Activated CD4-positive, alpha-beta T cell treated with anti-CD3 and anti-CD28 coated beads, Interleukin-2, amount 50 U/mL, for 24 hours (primary cell): ENCODE measurements at regions not wholly inside any gene's neighbourhood (a gene's known extent, or its start where the extent isn't known, plus 50 kb on each side); places are given as distances from the start of the nearest gene placed in this dataset.
"Not testable (repeated sequence)": the region's sequence is repeated elsewhere in the genome, so short reads cannot be mapped to it uniquely, and the experiment has no call there.

Experiments used
- DNase-seq, 2 donors: peaks; one replicate each; pipeline ENCODE4 v3.0.0-alpha.2; 2020; ENCODE audit warnings: low read depth in 1 of 2, low spot score in 1 of 2

DNA sequence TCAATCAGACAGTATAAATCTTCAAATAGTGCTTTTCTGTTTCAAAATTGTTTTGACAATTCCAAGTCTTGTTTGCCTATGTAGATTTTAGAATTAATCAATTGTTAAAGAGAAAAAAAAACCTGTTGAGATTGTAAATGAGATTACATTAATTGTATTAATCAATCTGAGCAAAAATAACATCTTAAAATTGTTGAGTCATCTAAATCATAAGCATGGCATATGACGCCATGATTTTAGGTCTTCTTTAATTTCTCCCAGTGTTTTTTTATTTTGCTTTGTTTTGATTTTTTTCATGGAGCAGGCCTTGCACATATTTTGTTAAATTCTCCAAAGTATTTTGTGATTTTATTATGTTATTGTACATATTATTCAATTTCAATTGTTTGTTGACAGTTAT is 988.0 kb upstream of the SEMA6A start:
- DNase-seq = no peak

DNA sequence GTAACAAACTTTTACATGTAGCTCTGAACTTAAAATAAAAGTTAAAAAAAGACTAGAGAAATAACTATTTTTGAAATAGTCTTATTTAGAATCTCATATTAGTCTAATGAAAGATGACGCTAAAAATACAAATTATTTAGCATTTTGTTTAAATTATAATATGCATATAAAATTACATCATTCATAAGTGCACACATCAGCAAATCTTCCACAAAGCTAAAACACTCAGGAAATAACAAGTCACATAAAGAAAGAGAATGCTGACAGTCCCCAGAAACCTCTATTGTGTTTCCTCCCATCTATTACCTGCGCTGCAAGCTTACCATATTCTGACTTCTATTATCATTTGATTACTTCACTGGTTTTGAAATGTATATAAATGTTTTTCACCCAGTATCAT is 986.9 kb upstream of the SEMA6A start:
- DNase-seq = no peak

DNA sequence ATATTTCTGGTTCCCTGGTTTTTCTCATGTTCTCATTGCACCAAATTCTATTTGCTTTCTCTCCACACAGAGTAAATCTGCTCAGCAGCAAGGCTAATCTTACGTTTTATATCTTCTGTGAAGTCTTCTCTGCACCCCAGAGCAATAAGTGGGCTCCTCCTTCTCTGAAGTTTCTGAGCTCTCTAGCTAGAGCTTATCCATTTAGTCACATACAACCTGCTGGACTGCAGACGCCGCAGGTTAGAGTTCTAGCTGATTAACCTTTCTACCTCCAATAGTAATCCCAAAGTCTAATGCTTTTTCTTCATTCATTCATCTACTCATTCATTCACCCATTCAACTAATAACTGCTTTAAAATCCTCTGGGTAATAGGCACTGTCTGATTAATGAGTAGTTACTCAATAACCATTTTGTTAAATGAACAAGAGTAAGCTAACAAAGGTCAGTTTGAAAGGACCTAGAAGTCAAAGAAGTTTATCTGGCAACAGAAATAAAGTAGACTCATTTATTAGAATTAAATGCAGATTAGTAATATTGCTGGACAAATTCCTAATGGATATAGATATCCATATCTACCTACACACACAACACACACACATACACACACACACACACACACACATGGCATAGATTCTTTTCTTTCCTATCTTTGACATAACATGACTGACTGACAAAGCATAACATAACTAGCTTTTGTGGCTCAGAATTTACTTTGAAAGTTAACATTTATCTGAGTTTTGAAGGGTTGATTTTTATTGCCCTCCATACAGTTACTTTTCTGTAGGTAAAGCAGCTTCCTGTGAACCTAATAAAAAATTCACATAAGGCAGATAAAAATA is 984.6 kb upstream of the SEMA6A start:
- no peak for DNase-seq

DNA sequence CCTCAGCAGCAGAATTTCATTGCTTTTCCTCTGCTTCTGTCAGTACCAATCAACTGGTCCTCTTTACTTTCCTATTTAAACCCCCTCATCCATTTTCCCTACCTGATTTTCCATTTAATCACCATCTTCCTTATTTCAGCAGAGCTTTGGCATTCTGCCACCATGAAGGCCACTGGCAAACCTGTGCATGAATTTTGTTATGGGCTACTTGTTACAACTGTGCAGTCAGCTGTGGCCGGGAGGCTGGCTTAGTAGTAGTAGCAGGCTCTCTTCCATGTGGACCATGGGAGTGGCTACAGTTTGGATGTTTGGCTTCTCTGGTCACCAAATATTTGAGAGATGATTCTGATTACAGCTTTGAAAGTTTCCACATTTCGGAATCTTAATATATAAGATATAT is 976.6 kb upstream of the SEMA6A start:
- DNase-seq = no peak

DNA sequence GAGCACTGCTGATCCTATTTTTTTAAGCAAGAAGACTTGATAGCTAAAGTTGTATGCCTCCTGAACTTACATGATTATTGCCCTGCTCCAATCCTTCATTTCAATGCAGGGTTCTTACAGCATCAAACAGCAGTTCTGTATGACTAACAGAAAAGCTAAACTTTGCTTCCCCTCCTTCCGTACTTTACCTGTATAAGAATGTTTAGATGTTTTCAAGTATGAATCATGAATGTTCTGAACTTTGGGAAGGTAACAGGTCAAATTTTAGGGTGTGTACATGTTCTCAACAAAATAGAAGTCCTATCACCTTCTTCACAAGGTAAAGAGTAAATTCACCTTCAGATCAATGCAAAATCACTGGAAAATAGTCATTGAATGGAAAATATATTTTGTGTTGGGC is 972.6 kb upstream of the SEMA6A start:
- DNase-seq = no peak

DNA sequence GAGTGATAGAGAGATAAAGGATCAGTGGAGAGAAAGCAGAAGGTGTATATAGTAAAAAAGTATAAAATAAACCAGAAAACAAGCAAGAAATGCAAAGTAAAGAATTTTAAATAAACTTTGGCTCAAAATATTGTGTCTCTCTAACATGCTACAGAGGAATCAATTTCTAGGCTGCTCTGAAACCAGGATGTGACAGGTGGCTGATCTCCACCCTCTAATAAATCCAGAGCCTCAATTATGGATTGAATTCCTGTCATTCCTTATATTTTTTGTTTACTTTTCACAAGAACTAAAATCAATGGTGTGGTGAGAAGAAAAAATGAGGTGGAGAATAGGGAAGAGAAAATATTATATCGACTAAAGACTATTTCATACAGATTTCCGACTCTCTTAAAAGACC is 965.1 kb upstream of the SEMA6A start:
- DNase-seq = no peak

DNA sequence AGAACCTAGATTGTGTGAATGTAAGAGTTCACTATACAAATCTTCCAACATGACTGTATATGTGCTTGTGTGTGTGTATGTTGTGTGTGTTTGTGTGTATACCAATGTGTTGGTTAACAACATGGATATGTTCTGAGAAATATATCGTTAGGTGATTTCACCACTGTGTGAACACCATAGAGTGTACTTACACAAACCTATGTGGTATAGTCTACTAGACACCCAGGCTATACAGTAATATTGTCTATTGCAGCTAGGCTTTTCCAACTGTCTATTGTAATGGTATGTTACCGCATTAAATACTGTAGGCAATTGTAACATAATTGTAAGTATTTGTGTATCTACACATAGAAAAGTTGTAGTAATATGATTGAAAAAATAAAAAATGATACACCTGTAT is 959.2 kb upstream of the SEMA6A start:
- DNase-seq = no peak

DNA sequence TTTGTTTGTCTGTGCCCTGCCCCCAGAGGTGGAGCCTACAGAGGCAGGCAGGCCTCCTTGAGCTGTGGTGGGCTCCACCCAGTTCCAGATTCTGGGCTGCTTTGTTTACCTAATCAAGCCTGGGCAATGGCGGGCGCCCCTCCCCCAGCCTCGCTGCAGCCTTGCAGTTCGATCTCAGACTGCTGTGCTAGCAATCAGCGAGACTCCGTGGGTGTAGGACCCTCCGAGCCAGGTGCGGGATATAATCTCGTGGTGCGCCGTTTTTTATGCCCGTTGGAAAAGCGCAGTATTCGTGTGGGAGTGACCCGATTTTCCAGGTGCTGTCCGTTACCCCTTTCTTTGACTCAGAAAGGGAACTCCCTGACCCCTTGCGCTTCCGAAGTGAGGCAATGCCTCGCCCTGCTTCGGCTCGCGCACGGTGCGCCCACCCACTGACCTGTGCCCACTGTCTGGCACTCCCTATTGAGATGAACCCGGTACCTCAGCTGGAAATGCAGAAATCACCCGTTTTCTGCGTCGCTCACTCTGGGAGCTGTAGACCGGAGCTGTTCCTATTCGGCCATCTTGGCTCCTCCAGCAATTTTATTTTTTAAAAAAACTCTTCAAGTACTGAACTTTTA is 958.5 kb upstream of the SEMA6A start:
- DNase-seq = not testable (repeated sequence)

DNA sequence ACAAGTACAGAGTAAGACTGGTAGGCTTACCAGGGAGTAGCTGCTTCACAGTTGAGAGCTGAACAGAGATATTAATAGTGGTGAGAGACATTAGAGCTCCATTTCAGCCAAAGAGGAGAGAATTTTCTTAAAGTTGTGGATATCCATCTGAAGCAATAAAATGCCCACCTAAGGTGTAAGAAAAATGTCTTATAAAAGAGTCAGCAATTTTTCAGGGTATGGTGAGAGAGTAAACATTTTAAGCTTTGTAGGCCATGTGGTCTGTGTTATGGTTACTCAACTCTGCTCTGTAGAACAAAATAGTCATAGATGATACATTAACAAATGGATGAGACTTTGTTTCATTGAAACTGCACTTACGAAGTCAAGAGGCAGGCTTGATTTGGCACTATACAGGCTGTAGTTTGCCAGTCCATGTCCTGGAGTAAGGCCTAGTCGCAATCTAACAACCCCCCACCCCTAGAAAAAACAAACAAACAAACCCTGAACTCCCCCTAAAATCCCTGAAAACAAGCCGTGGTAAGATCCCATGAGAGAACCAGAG is 945.4 kb upstream of the SEMA6A start:
- DNase-seq = no peak

DNA sequence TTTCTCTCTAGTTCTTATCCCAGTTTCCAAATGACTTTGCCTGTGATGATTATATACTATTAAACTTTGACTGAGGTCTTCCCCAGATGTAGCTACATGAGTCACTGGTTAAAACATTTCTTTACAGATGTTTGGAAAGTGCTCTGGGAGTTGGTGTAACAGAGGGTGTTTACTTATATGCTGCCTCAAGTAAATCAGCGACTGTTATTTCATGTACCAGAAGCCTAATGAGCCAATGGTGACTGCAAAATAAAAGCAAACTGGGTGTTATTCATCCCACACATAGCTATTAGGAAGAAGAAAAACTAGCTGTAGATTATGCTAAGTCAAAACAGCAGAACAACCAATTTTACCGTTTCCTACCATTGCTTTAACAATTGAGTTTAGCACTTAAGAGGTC is 929.7 kb upstream of the SEMA6A start:
- no peak for DNase-seq

DNA sequence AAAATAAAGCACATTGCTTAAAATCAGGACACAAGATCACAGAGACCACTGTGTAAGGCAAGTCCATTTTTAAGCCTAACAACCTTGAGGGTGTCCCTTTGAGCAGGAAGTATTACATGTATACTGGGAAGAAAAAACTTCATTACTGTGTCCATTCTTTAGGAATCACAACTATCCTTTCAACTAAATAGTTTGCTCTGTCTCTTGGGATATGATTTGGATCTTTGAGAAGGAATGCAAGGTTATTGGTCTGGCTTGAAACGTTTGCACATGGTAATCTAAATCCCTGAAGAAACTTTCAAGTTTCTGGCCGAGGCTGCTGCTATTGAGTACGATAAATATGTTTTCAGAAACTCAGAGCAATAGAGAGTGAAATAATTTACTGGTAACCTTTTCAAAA is 923.0 kb upstream of the SEMA6A start:
- DNase-seq = no peak

DNA sequence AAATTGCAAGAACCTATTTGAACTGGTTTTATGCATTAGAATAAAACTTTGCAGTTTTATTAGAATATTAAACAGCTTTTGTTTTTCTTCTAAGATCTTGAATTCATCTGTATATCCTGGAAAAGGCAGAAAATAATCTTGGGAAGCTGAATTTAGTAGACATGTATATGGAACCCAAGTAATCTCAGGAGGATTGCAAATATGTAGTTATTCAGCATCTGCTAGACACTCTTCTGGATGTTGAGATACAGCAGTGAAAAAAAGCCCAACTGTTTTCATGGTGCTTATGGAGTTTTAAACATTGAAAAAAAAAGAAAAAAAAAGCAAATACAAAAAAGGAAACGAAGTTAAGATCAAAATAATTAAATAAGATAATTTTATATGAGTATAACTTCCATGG is 922.2 kb upstream of the SEMA6A start:
- no peak for DNase-seq

DNA sequence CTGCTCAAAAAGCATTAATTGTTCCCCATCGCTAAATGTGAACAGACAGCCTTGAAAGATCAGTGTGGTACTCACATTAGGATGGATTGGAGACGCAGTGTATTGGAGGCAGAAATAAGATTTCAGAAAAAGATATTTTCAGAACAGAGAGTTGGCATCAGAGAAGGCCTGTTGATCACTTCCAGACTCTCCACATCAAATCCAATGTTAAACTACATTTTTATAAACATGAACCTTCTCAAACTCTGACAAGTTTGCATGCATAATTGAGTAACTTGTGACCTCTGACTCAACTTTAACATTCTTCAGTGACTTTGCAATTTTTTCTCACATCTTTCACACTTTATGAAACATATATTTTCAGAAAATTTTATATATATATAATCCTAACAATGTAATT is 919.6 kb upstream of the SEMA6A start:
- no peak for DNase-seq

DNA sequence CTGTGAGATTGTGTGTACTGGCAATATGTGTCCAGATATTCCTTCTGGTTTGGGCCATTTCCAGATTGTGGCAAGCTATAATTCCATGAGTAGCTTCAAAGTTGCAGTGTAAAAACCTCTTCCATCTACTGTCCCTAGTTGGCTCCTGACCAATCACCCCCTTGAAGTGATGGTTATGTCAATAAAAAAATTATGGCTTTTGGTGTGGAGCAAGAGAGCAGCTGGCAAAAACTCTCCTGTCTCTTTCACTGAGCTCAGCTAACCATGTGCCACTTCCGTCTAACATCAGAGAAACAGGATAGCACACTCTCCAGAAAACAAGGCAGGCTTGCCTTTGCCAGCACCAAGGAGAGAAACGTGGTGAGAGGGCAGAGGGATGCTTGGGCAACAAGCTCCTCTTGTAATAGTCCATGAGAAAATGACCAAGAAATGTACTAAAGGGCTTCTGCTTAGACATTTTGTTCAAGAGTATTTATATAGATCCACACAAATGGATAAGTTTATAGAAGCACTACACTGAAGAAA is 914.4 kb upstream of the SEMA6A start:
- DNase-seq = no peak

DNA sequence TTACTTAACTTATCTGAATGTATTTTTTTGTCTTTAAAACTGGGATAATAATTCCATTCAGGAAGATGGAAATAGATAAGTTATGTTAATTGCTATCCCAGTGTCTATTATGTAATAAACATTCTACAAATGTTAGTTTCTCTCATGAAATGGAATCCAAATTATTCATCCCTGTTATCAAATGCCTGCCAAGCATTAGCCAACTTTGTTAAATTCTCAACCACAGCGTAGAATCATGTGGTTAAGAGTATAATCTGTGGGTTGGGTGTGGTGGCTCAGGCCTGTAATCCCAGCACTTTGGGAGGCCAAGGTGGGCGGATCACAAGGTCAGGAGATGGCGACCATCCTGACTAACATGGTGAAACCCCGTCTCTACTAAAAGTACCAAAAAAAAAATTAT is 912.9 kb upstream of the SEMA6A start:
- no peak for DNase-seq

DNA sequence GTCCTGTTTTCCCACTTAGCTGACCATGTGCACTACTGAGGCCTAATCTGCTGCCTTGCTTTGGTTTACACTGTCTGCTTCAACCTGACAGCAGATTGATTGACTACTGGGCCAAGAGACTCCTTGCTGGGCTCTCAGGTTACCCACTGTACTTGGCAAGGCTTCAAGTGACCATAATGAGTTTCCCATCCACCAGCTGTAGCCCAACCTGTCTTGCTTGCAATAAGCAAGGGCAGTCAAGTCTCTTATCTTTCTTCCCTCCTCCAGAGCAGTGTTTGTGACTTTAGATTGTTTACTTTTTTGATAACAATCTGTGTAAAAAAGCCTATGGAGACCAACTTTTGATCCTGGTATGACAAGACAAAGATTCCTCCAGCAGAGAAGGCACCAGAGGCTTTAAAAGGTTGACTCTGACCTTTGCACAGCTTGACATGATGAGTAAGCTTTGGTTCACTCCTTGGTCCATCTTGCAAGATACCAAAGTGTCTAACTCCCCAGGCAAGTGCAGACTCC is 912.3 kb upstream of the SEMA6A start:
- no peak for DNase-seq

DNA sequence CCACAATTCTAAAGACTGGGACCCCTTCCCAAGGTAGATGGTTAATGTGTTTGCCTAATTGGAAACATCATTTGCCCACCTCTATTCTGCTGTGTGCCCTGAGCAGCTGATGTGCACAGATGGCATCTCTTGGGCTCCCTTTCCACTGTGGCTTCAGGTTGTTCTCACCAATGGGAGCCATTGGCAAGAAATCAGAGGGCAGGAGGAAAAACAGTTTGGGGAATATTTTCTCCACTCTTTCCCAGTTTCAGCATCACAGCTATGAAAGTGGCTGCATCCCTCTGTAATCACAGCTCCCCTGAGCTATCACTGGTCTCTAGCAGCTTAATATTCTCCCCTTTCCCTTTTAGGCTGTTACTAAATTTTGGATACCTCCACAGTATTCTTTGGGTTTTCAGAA is 911.6 kb upstream of the SEMA6A start:
- no peak for DNase-seq

DNA sequence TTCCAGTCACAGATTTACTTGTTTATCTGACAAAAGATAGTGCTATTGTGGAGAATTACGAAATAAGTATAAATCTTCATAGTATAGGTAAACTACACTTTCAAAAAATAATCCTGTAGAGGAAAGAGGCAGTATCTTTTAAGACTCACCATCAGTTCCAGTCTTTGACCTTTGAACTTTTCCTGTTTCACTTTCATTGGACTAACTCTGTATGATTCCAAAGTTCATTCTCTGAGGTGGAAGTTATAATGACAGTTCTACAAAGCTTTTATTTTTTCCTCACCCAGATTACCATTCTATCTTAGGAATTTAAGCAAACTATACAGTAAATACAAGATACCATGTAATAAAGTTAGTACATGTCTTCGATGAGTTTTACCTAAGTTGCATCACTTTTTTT is 901.3 kb upstream of the SEMA6A start:
- no peak for DNase-seq

DNA sequence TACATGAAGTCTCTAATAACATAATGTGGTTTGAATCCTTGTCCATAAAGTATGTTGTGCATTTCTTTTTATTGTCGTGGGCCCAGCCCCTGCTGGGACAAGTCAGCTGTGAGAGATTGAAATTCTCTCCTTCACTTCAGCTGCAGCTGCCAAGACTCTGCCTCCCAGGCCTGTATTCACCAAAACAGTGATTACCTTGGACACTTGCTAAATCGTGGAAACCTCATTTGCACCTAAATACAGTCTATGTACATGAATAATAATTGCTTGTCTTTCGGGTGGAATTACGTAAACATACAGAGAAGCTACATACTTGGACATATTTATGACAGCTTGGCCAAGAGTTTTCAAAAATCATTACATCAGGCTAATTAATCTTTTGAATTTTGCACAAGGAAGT is 898.5 kb upstream of the SEMA6A start:
- no peak for DNase-seq

DNA sequence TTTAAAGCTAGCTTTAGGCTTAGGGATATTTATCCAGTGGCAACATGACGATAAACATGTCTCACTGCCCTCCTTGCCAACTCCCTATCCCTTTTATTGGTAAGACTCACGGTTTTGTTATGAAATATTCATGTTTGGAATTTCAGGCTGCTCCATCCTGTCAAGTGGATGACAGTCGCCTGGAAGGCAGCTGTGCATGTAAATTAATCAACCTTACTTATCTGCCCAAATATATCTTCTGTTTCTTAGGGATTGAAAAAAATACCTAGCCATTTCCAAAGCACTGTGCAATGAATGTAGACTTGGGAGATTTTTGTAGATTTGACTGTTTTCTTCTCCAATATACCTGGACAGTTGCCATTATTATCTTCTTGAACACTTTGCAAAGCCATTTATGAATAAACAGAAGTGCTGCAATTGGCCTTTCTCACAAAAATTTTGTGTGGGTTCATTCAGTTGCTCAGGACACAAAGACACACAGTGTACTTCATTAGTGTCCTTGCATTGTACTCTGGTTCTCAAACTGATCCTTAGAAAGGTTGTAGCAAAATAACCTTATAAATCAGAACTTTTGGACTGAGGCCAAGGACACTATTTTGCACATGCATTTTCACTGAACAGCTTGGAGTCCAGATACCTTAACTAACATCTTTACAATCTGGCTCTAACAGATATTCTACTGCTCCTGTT is 889.4 kb upstream of the SEMA6A start:
- DNase-seq = no peak

DNA sequence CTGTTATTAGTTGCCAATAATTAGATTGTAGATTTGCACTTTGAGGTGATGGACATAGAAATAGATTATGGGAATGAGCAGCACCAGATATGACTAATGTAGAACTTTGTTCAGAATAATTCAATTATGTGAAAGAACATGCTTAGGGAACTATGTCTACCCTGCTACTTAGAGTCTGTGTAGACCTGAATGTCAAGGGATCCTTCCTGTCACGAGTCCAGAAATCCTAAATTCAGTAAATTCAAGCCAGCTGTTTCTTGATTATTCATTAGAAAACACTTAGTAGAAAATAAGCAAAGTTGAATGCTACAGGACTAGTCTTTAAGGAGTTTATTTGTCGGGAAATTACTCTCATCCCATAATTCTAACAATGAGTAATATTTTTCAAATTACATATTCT is 887.3 kb upstream of the SEMA6A start:
- no peak for DNase-seq

DNA sequence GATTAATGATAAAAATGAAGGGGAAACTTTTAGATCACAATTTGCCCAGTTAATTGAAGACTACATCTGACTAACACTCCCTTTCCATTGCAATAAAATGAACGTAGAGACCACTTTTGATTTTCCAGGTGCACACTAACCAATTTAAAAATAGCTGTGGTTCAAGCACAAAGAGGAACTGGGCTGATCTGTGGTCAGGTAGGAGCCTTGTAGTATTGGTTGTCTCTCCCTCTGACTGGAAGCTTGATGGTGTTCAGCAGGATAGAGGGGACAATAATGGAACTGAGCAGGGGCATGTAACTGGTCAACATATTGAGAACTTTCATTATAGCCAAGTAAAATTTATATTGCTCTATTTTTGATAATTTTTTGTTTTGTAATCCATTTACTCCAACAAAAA is 886.8 kb upstream of the SEMA6A start:
- DNase-seq = no peak
